Right lobe of liver (tissue), 4 donors: ENCODE measurements at regions not wholly inside any gene's neighbourhood (a gene's known extent, or its start where the extent isn't known, plus 50 kb on each side); places are given as distances from the start of the nearest gene placed in this dataset.

Experiments
- CTCF ChIP-seq, 4 donors: fragments of 200-600 bp in 3 of 4; fragments of 450-650 bp in 1 of 4; IDR thresholded peaks; one replicate each; pipeline versions ENCODE4 v1.5.1 to v1.8.0; 2016 to 2022; ENCODE audit warnings: antibody characterized with exemption in 4 of 4, mild to moderate bottlenecking in 2 of 4
- POLR2A ChIP-seq: fragments of 450-650 bp; IDR thresholded peaks from one replicate; pipeline ENCODE4 v1.6.1; 2017; ENCODE audit warnings: antibody characterized with exemption, mild to moderate bottlenecking
- donor health status: DM: no; HTN: no; CAD: no.
- donor health status: DM: no; HTN: no; CAD: no.
- donor health status: DM: no; HTN: yes; CAD: no.

- TF ChIP-seq CTCF (IDR thresholded peaks at IDR 0.05) (peak in 3 of 4 donors; percentile 12 to 29 (median 15)), POLR2A (no peak)
Observed at GRCh38 chrX:131217989-131218388, 71.1 kb downstream of the IGSF1 start.
